HCT116 (cell line): ENCODE measurements at regions not wholly inside any gene's neighbourhood (a gene's known extent, or its start where the extent isn't known, plus 50 kb on each side); places are given as distances from the start of the nearest gene placed in this dataset.
"Not testable (repeated sequence)": the region's sequence is repeated elsewhere in the genome, so short reads cannot be mapped to it uniquely, and the experiment has no call there.

Experiments
- ATAC-seq: fragments of 200-7000 bp; cut with Tn5 transposase; 2 replicates; pipeline ENCODE4 v1.9.1; 2020; ENCODE audit warnings: mild to moderate bottlenecking, moderate library complexity
- BruUV-seq: library from RNA; stranded (reverse); fragments of 400-500 nt; replicated peaks from 2 replicates; lab custom pipeline; 2021; lab: Mats Ljungman, UMichigan
- CTCF ChIA-PET: fragments of 300-600 bp; sonication (Branson Sonifier 250); formaldehyde crosslinking; loops from one replicate; lab custom pipeline; 2021; ENCODE audit warnings: antibody characterized with exemption; lab: Charles Lee
- POLR2A ChIA-PET: fragments of 300-600, 350-600 bp; sonication (Branson Sonifier 250); formaldehyde crosslinking; loops from one replicate; lab custom pipeline; 2021; ENCODE audit warnings: antibody characterized with exemption; lab: Charles Lee
- RAD21 ChIA-PET, 2 experiments: fragments of 300-600 bp; sonication (Branson Sonifier 250); formaldehyde crosslinking; loops; one replicate each; lab custom pipeline; 2023; ENCODE audit warnings: low total read pairs in 2 of 2; ENCODE audit not compliant: uncharacterized antibody in 2 of 2, unreplicated experiment in 2 of 2, low non-redundant PET in 1 of 2; lab: Charles Lee
- DNase-seq: peaks from one replicate; pipeline ENCODE4 v3.0.0-alpha.2; 2010; ENCODE audit warnings: low read depth, low spot score
- H2AFZ ChIP-seq: fragments of 200-600 bp; shearing (Covaris generic), sonication (generic); 2 replicates; pipeline ENCODE4 v1.6.1; 2017; ENCODE audit warnings: low read depth, mixed run types, mixed read lengths, antibody characterized with exemption, low read length; ENCODE audit not compliant: poor library complexity, severe bottlenecking
- H3K27ac ChIP-seq: 2 replicates; pipeline ENCODE4 v1.5.1; 2012; ENCODE audit warnings: low read depth, low read length
- H3K27me3 ChIP-seq: fragments of 200-600 bp; sonication (generic); 2 replicates; pipeline ENCODE4 v1.6.1; 2016; ENCODE audit warnings: mixed run types, low read length, mixed read lengths; ENCODE audit not compliant: insufficient read depth
- H3K36me3 ChIP-seq, 2 experiments: fragments of 200-500 bp in 1 of 2; fragments of 200-600 bp in 1 of 2; sonication (Bioruptor generic) in 1 of 2; sonication (generic) in 1 of 2; 2 replicates each; pipeline versions ENCODE4 v1.5.1 to v1.6.1; 2014 to 2016; ENCODE audit warnings: low read length in 2 of 2, inconsistent platforms in 1 of 2, mixed read lengths in 1 of 2, mixed run types in 1 of 2; ENCODE audit not compliant: insufficient read depth in 2 of 2, control insufficient read depth in 1 of 2
- H3K4me1 ChIP-seq, 2 experiments: fragments of 200-600 bp in 1 of 2; sonication (generic) in 1 of 2; 2 replicates each; pipeline versions ENCODE4 v1.5.1 to v1.6.1; 2012 to 2017; ENCODE audit warnings: low read length in 2 of 2, inconsistent platforms in 1 of 2, mild to moderate bottlenecking in 1 of 2, mixed read lengths in 1 of 2, mixed run types in 1 of 2, moderate library complexity in 1 of 2; ENCODE audit not compliant: insufficient read depth in 2 of 2, control insufficient read depth in 1 of 2
- H3K4me2 ChIP-seq: fragments of 200-600 bp; sonication (generic); 2 replicates; pipeline ENCODE4 v1.6.1; 2017; ENCODE audit warnings: mixed run types, low read length, mixed read lengths
- H3K4me3 ChIP-seq, 2 experiments: fragments of 200-600 bp in 1 of 2; sonication (generic) in 1 of 2; replicated peaks in 1 of 2; 2 replicates each; pipeline ENCODE4 v1.5.1; 2011 to 2016; ENCODE audit warnings: low read length in 2 of 2, control low read depth in 1 of 2, low read depth in 1 of 2, mild to moderate bottlenecking in 1 of 2, mixed read lengths in 1 of 2, mixed run types in 1 of 2
- H3K79me2 ChIP-seq: fragments of 200-600 bp; sonication (generic); 2 replicates; pipeline ENCODE4 v1.6.1; 2017; ENCODE audit warnings: mild to moderate bottlenecking, mixed run types, low read length, moderate library complexity, mixed read lengths; ENCODE audit not compliant: insufficient read depth
- H3K9ac ChIP-seq: fragments of 200-600 bp; sonication (generic); 2 replicates; pipeline ENCODE4 v1.6.1; 2016; ENCODE audit warnings: low read length, mixed read lengths
- H3K9me2 ChIP-seq: fragments of 200-600 bp; sonication (generic), shearing (Covaris generic); 2 replicates; pipeline ENCODE4 v1.6.1; 2017; ENCODE audit warnings: mixed run types, mild to moderate bottlenecking, moderate library complexity; ENCODE audit not compliant: insufficient read depth
- H3K9me3 ChIP-seq, 2 experiments: fragments of 200-500 bp in 1 of 2; fragments of 200-600 bp in 1 of 2; sonication (Bioruptor generic) in 1 of 2; sonication (generic) in 1 of 2; 2 replicates each; pipeline ENCODE4 v1.6.1; 2014 to 2017; ENCODE audit warnings: low read length in 2 of 2, mixed read lengths in 2 of 2, inconsistent platforms in 1 of 2, low read depth in 1 of 2, mild to moderate bottlenecking in 1 of 2, mixed run types in 1 of 2, moderate library complexity in 1 of 2; ENCODE audit not compliant: control insufficient read depth in 1 of 2, insufficient read depth in 1 of 2
- H4K20me1 ChIP-seq: fragments of 200-600 bp; sonication (generic), shearing (Covaris generic); 2 replicates; pipeline ENCODE4 v1.6.1; 2017; ENCODE audit warnings: mixed run types, mild to moderate bottlenecking, moderate library complexity; ENCODE audit not compliant: insufficient read depth
- CBX3 ChIP-seq: IDR thresholded peaks from 2 replicates; pipeline ENCODE4 v1.6.1; 2012; ENCODE audit warnings: low read depth
- EGR1 ChIP-seq: IDR thresholded peaks from 2 replicates; pipeline ENCODE4 v1.6.1; 2012; ENCODE audit warnings: low read depth
- EZH2 ChIP-seq: fragments of 200-600 bp; sonication (generic); IDR thresholded peaks from 2 replicates; pipeline ENCODE4 v1.6.1; 2017; ENCODE audit warnings: antibody characterized with exemption, mixed run types
- EZH2phosphoT487 ChIP-seq: fragments of 200-600 bp; IDR thresholded peaks from 2 replicates; pipeline ENCODE4 v1.6.1; 2018; ENCODE audit warnings: antibody characterized with exemption, borderline replicate concordance
- RAD21 ChIP-seq: IDR thresholded peaks from 2 replicates; pipeline ENCODE4 v1.6.1; 2012; ENCODE audit warnings: low read depth, mild to moderate bottlenecking
- SP1 ChIP-seq: IDR thresholded peaks from 2 replicates; pipeline ENCODE4 v1.6.1; 2012; ENCODE audit warnings: low read depth
- SRF ChIP-seq: IDR thresholded peaks from 2 replicates; pipeline ENCODE4 v1.6.1; 2012; ENCODE audit warnings: low read depth
- TCF7L2 ChIP-seq: IDR thresholded peaks from 2 replicates; pipeline ENCODE4 v1.7.0; 2011; ENCODE audit warnings: borderline replicate concordance, inconsistent platforms; ENCODE audit not compliant: insufficient read depth, insufficient read length; ENCODE audit errors: extremely low read depth
- intact Hi-C: fragments of 100-400 bp; cut with micrococcal nuclease; formaldehyde crosslinking; loops from 2 replicates; pipeline ENCODE4 v1.10.0; 2022

- TF ChIP-seq RAD21 (no peak), SRF (no peak), EZH2phosphoT487 (no peak), SP1 (no peak), TCF7L2 (no peak), EGR1 (no peak), EZH2 (no peak), CBX3 (no peak)
- TF ChIP-seq, all 23 proteins: peak for 0
Observed at GRCh38 chr9:85439791-85440190, 302.0 kb downstream of the AGTPBP1 start (continued).

- intact Hi-C loops, BruUV-seq, CTCF ChIA-PET, H3K4me2 ChIP-seq, DNase-seq, H3K79me2 ChIP-seq, H3K4me3 ChIP-seq, ATAC-seq, H3K27ac ChIP-seq, H3K9ac ChIP-seq, H3K9me2 ChIP-seq, H3K4me1 ChIP-seq, H3K9me3 ChIP-seq, H4K20me1 ChIP-seq, H2AFZ ChIP-seq, RAD21 ChIA-PET, H3K36me3 ChIP-seq, POLR2A ChIA-PET: not testable (repeated sequence)
- peaks cover 19% of the 10 kb centered on the region for H3K27me3 ChIP-seq
Observed at GRCh38 chr9:85433956-85434355, 307.8 kb downstream of the AGTPBP1 start.

GRCh38 chr9:85433551-85433950 is 308.2 kb downstream of the AGTPBP1 start:
- H3K4me3 ChIP-seq, H3K9me2 ChIP-seq, DNase-seq, BruUV-seq, CTCF ChIA-PET, H3K79me2 ChIP-seq, H2AFZ ChIP-seq, POLR2A ChIA-PET, H3K27ac ChIP-seq, H3K36me3 ChIP-seq, H4K20me1 ChIP-seq, RAD21 ChIA-PET, intact Hi-C loops, H3K4me1 ChIP-seq, ATAC-seq, H3K9me3 ChIP-seq, H3K9ac ChIP-seq, H3K4me2 ChIP-seq: not testable (repeated sequence)
- peaks cover 23% of the 10 kb centered on the region for H3K27me3 ChIP-seq
